ENCODE measurements at regions not wholly inside any gene's neighbourhood (a gene's known extent, or its start where the extent isn't known, plus 50 kb on each side); places are given as distances from the start of the nearest gene placed in this dataset.
"Not testable (repeated sequence)": the region's sequence is repeated elsewhere in the genome, so short reads cannot be mapped to it uniquely, and the experiment has no call there.

DNA sequence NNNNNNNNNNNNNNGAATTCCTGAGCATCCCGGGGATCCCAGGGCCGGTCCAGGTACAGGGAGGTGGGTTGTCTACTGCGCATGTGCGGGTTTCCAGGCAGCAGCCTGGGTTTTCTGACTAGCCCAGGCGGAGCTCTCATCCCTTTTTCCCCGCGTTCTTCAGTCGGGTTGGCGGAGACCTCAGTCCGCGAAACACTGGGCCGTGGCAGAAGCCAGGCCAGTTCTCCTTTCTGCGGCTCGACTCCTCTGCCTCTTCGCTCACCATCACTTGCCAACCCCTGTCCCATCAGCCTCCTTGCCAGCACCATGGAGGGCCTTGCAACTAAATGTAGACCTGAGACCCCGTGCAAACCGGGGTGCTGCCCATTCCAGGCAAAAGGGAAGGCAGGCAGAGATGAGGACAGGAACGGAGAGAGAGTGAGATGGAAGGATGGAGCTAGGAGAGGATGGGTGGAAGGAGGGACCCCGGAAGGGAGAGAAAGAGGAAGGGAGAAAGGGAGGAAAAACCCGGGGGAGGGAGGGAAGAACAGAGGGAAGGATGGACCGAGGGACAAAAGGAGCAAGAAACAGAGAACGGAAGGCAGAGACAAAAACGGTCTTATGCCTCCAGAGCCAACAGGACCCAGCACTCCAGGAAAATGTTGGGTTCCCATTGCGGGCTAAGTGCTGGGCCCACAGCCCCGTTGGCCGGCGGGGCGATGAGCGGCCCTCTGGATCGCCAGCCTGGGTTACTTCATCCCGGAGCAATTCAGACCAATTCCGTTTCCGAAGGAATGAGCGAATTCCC, 445.4 kb upstream of the DEFB115 start:
- CTCF ChIA-PET: no interaction called here

DNA sequence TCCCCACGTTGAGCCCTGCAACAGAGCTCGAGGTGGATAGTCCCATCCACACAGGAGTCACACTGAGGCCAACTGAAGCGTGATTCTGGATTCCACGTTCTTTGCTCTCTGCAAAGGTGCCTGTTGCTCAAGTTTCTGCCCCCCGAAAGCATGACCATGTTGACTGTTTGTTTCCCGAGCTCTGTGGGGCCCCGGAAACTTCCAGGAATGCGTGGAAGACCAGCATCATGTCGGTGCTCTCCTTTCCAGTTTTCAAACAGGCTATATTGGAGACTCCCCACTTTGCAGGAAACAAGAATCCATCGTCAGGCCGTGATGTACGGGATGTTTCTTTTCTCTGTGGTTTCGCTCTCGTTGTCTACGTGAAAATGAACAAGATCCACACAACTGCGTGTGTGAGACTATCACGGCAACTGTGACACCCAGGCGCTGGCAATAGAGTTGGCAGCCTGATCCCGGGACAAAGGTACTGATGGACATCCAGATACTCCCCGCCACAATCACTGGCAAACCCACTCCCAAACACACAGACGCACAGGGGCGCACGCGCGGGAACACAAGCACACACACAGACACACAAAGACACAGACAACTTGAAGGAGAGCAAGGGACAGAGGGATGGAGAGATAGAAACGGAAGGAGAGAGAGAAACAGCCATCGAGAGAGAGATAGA, 444.6 kb upstream of the DEFB115 start:
- H3K4me1 Mint-ChIP-seq (ENCODE audit: insufficient read depth, unreplicated experiment): no peaks in the 10 kb centered on the region
- TF ChIP-seq, protein P1, sequence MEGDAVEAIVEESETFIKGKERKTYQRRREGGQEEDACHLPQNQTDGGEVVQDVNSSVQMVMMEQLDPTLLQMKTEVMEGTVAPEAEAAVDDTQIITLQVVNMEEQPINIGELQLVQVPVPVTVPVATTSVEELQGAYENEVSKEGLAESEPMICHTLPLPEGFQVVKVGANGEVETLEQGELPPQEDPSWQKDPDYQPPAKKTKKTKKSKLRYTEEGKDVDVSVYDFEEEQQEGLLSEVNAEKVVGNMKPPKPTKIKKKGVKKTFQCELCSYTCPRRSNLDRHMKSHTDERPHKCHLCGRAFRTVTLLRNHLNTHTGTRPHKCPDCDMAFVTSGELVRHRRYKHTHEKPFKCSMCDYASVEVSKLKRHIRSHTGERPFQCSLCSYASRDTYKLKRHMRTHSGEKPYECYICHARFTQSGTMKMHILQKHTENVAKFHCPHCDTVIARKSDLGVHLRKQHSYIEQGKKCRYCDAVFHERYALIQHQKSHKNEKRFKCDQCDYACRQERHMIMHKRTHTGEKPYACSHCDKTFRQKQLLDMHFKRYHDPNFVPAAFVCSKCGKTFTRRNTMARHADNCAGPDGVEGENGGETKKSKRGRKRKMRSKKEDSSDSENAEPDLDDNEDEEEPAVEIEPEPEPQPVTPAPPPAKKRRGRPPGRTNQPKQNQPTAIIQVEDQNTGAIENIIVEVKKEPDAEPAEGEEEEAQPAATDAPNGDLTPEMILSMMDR (IDR thresholded peaks at IDR 0.05; ENCODE audit: unreplicated experiment): no peak
- CTCF ChIA-PET: no interaction called here
- H3K9me3 Mint-ChIP-seq (ENCODE audit: unreplicated experiment): peaks cover 19% of the 10 kb centered on the region
- H3K36me3 Mint-ChIP-seq (ENCODE audit: insufficient read depth, unreplicated experiment): no peaks in the 10 kb centered on the region
- no peak overlapping the region for H3K27ac Mint-ChIP-seq (ENCODE audit: low read depth, unreplicated experiment)
- intact Hi-C loops (cut with micrococcal nuclease): no loop called here
- H3K27me3 Mint-ChIP-seq (ENCODE audit: insufficient read depth, unreplicated experiment): no peaks in the 10 kb centered on the region
- no peak for DNase-seq (ENCODE audit: unreplicated experiment)
- H3K4me3 Mint-ChIP-seq (ENCODE audit: unreplicated experiment): no peak overlapping the region
- no TSS peak for BruUV-seq (replicated peaks)
- POLR2A ChIA-PET: no interaction called here

More for the DNA sequence above, 445.4 kb upstream of the DEFB115 start:
- Mint-ChIP-seq H3K27me3 (ENCODE audit: insufficient read depth, unreplicated experiment) (no peaks in the 10 kb centered on the region), H3K4me3 (ENCODE audit: unreplicated experiment) (no peak overlapping the region), H3K27ac (ENCODE audit: low read depth, unreplicated experiment) (no peak overlapping the region), H3K9me3 (ENCODE audit: unreplicated experiment) (peaks cover 19% of the 10 kb centered on the region), H3K36me3 (ENCODE audit: insufficient read depth, unreplicated experiment) (no peaks in the 10 kb centered on the region), H3K4me1 (ENCODE audit: insufficient read depth, unreplicated experiment) (no peaks in the 10 kb centered on the region)
- no TSS peak for BruUV-seq (replicated peaks)
- TF ChIP-seq, protein P1 (IDR thresholded peaks at IDR 0.05; ENCODE audit: unreplicated experiment): no peak
- POLR2A ChIA-PET: no interaction called here
- no peak for DNase-seq (ENCODE audit: unreplicated experiment)
- intact Hi-C loops (cut with micrococcal nuclease): no loop called here

DNA sequence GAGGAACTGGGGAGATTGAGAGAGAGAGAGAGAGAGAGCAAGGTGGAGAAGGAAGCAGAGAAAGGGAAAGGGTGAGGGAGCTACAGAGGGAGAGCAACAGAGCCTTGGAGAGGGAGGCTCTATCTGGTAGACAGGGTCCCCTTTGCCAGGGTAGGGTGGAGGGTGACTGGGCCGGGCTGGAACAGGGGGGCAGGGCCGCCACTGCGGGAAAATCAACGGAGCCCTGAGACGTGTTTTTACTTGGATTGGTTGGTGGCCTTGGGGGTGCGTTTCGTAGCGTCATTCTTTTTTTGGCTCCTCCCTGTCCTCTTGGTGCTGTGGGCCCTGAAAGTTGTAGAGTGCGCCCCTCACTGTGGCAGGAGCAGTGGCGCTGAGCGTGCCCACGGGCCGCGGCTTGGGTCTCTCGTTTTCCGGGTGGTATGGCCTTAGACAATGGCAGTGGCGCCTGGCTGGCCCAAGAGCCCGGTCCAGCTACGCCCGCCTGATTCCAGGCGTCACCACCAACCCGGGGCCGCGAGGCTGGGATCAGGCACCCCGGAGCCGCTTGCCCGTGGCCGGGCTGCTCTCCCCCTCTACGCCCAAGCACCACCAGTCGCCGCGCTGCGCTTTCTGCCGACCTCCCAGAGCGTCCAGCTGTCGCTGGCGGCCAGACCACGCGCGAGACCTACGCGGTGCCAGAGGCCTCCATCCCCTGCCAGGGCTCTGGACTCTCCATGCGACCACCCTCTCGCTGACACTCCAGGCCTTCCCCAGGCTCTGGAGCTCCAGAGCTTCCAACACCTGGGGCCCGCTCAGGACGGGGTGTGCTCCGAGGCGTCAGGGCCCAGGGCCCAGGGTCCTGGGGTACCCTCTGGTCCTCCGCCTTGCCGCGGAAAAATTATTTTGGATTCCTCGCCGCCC, 443.8 kb upstream of the DEFB115 start:
- H3K27ac Mint-ChIP-seq (ENCODE audit: low read depth, unreplicated experiment); H3K27me3 Mint-ChIP-seq (ENCODE audit: insufficient read depth, unreplicated experiment); POLR2A ChIA-PET; H3K4me3 Mint-ChIP-seq (ENCODE audit: unreplicated experiment); DNase-seq (ENCODE audit: unreplicated experiment); CTCF ChIA-PET; H3K4me1 Mint-ChIP-seq (ENCODE audit: insufficient read depth, unreplicated experiment); BruUV-seq (replicated peaks); H3K36me3 Mint-ChIP-seq (ENCODE audit: insufficient read depth, unreplicated experiment); intact Hi-C loops (cut with micrococcal nuclease): not testable (repeated sequence)
- H3K9me3 Mint-ChIP-seq (ENCODE audit: unreplicated experiment): peaks cover 19% of the 10 kb centered on the region

DNA sequence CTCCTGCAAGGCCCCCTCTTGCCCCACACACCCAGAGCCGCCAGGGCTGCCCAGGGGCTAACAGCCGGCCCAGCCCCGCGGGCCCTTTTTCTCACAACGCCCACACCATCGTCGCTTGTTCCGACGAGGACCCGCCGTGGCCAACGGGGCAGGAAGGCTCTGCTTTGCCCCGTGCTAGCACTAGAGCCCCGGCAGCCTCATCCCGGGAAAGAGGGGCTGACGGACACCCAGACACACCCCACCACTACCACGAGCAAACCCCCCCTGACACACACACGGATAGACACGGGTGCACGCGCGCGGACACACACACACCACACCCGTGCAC, 443.2 kb upstream of the DEFB115 start:
- H3K4me1 Mint-ChIP-seq (ENCODE audit: insufficient read depth, unreplicated experiment); BruUV-seq (replicated peaks): not testable (repeated sequence)

DNA sequence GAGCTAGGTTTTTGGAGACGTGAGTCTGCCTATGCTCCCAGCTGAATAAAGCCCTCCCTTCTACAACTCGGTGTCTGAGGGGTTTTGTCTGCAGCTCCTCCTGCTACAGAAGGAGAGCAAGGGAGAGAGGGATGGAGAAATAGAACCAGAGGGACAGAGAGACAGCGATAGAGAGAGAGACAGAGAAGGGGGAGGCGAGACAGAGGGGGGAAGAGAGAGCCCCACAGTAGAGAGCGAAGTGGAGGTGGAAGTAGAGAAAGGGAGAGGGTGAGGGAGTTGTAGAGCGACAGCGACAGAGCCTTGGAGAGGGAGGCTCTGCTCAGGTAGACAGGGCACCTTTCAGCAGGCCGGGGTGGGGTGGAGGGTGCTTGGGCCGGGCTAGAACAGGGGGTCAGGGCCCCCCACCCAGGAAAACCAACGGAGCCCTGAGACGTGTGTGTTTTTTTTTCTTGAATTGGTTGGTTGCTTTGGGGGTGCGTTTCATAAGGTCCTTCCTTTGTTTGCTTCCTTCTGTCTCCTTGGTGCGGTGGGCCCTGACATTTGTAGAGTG, 442.4 kb upstream of the DEFB115 start:
- intact Hi-C loops (cut with micrococcal nuclease); DNase-seq (ENCODE audit: unreplicated experiment); H3K27ac Mint-ChIP-seq (ENCODE audit: low read depth, unreplicated experiment); H3K27me3 Mint-ChIP-seq (ENCODE audit: insufficient read depth, unreplicated experiment); BruUV-seq (replicated peaks); POLR2A ChIA-PET; H3K4me1 Mint-ChIP-seq (ENCODE audit: insufficient read depth, unreplicated experiment); H3K36me3 Mint-ChIP-seq (ENCODE audit: insufficient read depth, unreplicated experiment); H3K4me3 Mint-ChIP-seq (ENCODE audit: unreplicated experiment); CTCF ChIA-PET: not testable (repeated sequence)
- H3K9me3 Mint-ChIP-seq (ENCODE audit: unreplicated experiment): peaks cover 19% of the 10 kb centered on the region

More for the DNA sequence above, 443.2 kb upstream of the DEFB115 start:
- peaks cover 19% of the 10 kb centered on the region for H3K9me3 Mint-ChIP-seq (ENCODE audit: unreplicated experiment)
- CTCF ChIA-PET; DNase-seq (ENCODE audit: unreplicated experiment); POLR2A ChIA-PET; intact Hi-C loops (cut with micrococcal nuclease); H3K27me3 Mint-ChIP-seq (ENCODE audit: insufficient read depth, unreplicated experiment); H3K4me3 Mint-ChIP-seq (ENCODE audit: unreplicated experiment); H3K36me3 Mint-ChIP-seq (ENCODE audit: insufficient read depth, unreplicated experiment); H3K27ac Mint-ChIP-seq (ENCODE audit: low read depth, unreplicated experiment): not testable (repeated sequence)

Measured in MCF 10A (cell line).